ENCODE measurements at regions not wholly inside any gene's neighbourhood (a gene's known extent, or its start where the extent isn't known, plus 50 kb on each side); places are given as distances from the start of the nearest gene placed in this dataset.
"Not testable (repeated sequence)": the region's sequence is repeated elsewhere in the genome, so short reads cannot be mapped to it uniquely, and the experiment has no call there.

DNA sequence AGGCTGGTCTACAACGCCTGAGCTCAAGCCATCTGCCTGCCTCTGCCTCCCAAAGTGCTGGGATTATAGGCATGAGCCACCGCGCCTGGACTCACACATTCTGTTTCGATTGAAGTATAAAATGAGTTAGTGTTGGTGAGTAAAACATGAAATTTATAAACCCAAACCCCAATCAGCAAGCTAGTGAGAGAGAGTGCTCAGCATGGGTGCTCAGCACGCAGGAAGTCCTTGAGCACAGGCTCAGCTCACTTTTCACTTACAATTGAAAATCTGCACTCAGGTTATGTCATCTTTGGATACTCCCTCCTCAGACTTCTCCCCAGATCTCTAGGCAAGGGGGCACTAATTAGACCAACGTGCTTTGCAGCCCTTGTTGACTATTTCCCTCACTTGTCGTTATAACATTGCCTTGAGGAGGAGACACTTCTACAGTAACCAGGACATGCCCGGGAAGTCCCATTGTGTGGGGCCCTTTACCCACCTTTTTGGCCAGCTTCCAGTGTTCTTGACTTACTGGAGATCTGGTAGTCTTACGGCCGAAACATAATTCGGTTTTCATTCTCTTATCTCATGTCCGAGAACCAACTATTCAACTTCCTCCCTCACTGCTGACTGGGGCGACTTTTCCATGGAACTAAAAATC, 68.5 kb upstream of the AMN1 start:
- Histone ChIP-seq H3K4me1 (ENCODE audit: low read length) (no peaks in the 10 kb centered on the region), H3K36me3 (replicated peaks; ENCODE audit: insufficient read depth, low read length) (no peaks in the 10 kb centered on the region), H3K9ac (ENCODE audit: low read length) (no peak overlapping the region), H3K9me3 (replicated peaks; ENCODE audit: insufficient read depth, low read length) (no peaks in the 10 kb centered on the region), H3K79me2 (ENCODE audit: low read length) (no peaks in the 10 kb centered on the region), H3K4me2 (ENCODE audit: low read depth, low read length) (no peak overlapping the region), H4K20me1 (ENCODE audit: insufficient read depth, low read length) (no peaks in the 10 kb centered on the region), H2AFZ (ENCODE audit: low read length) (no peak overlapping the region), H3K27ac (ENCODE audit: low read length) (no peak overlapping the region), H3F3A (ENCODE audit: insufficient read depth, low read length) (no peaks in the 10 kb centered on the region), H3K9me2 (replicated peaks; ENCODE audit: insufficient read depth, low read length) (no peaks in the 10 kb centered on the region), H3K27me3 (replicated peaks; ENCODE audit: insufficient read depth, low read length) (no peaks in the 10 kb centered on the region), H3K4me3 (ENCODE audit: low read length) (no peak overlapping the region)
- no peak for DNase-seq
- TF ChIP-seq EZH2 (optimal IDR thresholded peaks at IDR 0.05; ENCODE audit: low read depth, low read length) (no peak), CTCF (IDR thresholded peaks at IDR 0.05; ENCODE audit: low read length) (no peak), EZH2phosphoT487 (IDR thresholded peaks at IDR 0.05; ENCODE audit: low read length) (no peak)

GRCh38 chr12:31796270-31796951, 67.6 kb upstream of the AMN1 start:
- no peaks in the 10 kb centered on the region for H3F3A ChIP-seq (ENCODE audit: insufficient read depth, low read length)
- H3K4me2 ChIP-seq (ENCODE audit: low read depth, low read length): no peak overlapping the region
- H2AFZ ChIP-seq (ENCODE audit: low read length): no peak overlapping the region
- no peaks in the 10 kb centered on the region for H3K27me3 ChIP-seq (replicated peaks; ENCODE audit: insufficient read depth, low read length)
- DNase-seq: no peak
- H3K27ac ChIP-seq (ENCODE audit: low read length): no peak overlapping the region
- H3K79me2 ChIP-seq (ENCODE audit: low read length): no peaks in the 10 kb centered on the region
- H3K9me2 ChIP-seq (replicated peaks; ENCODE audit: insufficient read depth, low read length): no peaks in the 10 kb centered on the region
- no peak overlapping the region for H3K9ac ChIP-seq (ENCODE audit: low read length)
- H3K4me1 ChIP-seq (ENCODE audit: low read length): no peaks in the 10 kb centered on the region
- H3K4me3 ChIP-seq (ENCODE audit: low read length): no peak overlapping the region
- no peaks in the 10 kb centered on the region for H3K9me3 ChIP-seq (replicated peaks; ENCODE audit: insufficient read depth, low read length)
- no peaks in the 10 kb centered on the region for H3K36me3 ChIP-seq (replicated peaks; ENCODE audit: insufficient read depth, low read length)
- H4K20me1 ChIP-seq (ENCODE audit: insufficient read depth, low read length): no peaks in the 10 kb centered on the region
- no peak for TF ChIP-seq CTCF (IDR thresholded peaks at IDR 0.05; ENCODE audit: low read length)
- TF ChIP-seq EZH2 (optimal IDR thresholded peaks at IDR 0.05; ENCODE audit: low read depth, low read length): no peak
- TF ChIP-seq EZH2phosphoT487 (IDR thresholded peaks at IDR 0.05; ENCODE audit: low read length): no peak

DNA sequence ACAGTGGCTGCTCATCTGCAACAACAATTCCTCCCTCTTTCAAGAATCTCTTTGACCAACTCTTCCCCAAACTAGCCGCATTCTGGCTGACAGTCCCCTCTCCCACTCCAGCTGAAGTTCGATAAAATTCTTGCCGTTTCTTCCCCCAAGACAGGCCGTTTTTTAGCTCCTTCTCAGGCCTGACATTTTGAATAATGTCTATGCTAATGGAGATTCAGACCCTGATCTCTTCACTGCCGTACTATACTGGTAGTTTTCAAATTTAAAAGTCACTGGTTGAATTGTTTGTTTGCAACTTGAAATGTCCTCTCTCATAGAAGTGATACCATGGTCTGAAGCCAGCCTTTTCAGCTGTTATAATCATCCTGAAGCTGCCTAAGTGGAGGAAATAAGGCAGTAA, 65.9 kb upstream of the AMN1 start:
- DNase-seq: no peak
- H2AFZ ChIP-seq (ENCODE audit: low read length): 0 out of 2 replicates have a peak overlapping the region, but pooled peaks have one; percentile 3
- no peak overlapping the region for H3K27ac ChIP-seq (ENCODE audit: low read length)

GRCh38 chr12:31791265-31791664, 62.4 kb upstream of the AMN1 start:
- H3K27me3 ChIP-seq (replicated peaks; ENCODE audit: insufficient read depth, low read length); H3K27ac ChIP-seq (ENCODE audit: low read length); H3K4me3 ChIP-seq (ENCODE audit: low read length); DNase-seq; H3K9me3 ChIP-seq (replicated peaks; ENCODE audit: insufficient read depth, low read length); H3K79me2 ChIP-seq (ENCODE audit: low read length); H3K4me2 ChIP-seq (ENCODE audit: low read depth, low read length); H3K9ac ChIP-seq (ENCODE audit: low read length); H3K9me2 ChIP-seq (replicated peaks; ENCODE audit: insufficient read depth, low read length); H3K36me3 ChIP-seq (replicated peaks; ENCODE audit: insufficient read depth, low read length); H2AFZ ChIP-seq (ENCODE audit: low read length); H3F3A ChIP-seq (ENCODE audit: insufficient read depth, low read length); H3K4me1 ChIP-seq (ENCODE audit: low read length); H4K20me1 ChIP-seq (ENCODE audit: insufficient read depth, low read length): not testable (repeated sequence)

More for the DNA sequence above, 65.9 kb upstream of the AMN1 start:
- Histone ChIP-seq H3K4me1 (ENCODE audit: low read length) (no peaks in the 10 kb centered on the region), H3F3A (ENCODE audit: insufficient read depth, low read length) (no peaks in the 10 kb centered on the region), H3K36me3 (replicated peaks; ENCODE audit: insufficient read depth, low read length) (no peaks in the 10 kb centered on the region), H3K79me2 (ENCODE audit: low read length) (no peaks in the 10 kb centered on the region), H3K9ac (ENCODE audit: low read length) (no peak overlapping the region), H3K27me3 (replicated peaks; ENCODE audit: insufficient read depth, low read length) (no peaks in the 10 kb centered on the region), H3K9me2 (replicated peaks; ENCODE audit: insufficient read depth, low read length) (no peaks in the 10 kb centered on the region), H4K20me1 (ENCODE audit: insufficient read depth, low read length) (no peaks in the 10 kb centered on the region), H3K4me2 (ENCODE audit: low read depth, low read length) (no peak overlapping the region), H3K9me3 (replicated peaks; ENCODE audit: insufficient read depth, low read length) (no peaks in the 10 kb centered on the region), H3K4me3 (ENCODE audit: low read length) (no peak overlapping the region)
- TF ChIP-seq EZH2phosphoT487 (IDR thresholded peaks at IDR 0.05; ENCODE audit: low read length) (no peak), EZH2 (optimal IDR thresholded peaks at IDR 0.05; ENCODE audit: low read depth, low read length) (no peak), CTCF (IDR thresholded peaks at IDR 0.05; ENCODE audit: low read length) (no peak)

Data from MM.1S (cell line).